Left ventricle myocardium inferior (tissue), 1 donor: ENCODE measurements at regions not wholly inside any gene's neighbourhood (a gene's known extent, or its start where the extent isn't known, plus 50 kb on each side); places are given as distances from the start of the nearest gene placed in this dataset.
A peak's percentile ranks its signal among the peaks of the same experiment; 100 is the strongest.
"Not testable (repeated sequence)": the region's sequence is repeated elsewhere in the genome, so short reads cannot be mapped to it uniquely, and the experiment has no call there.

Experiments used
- DNase-seq: peaks from one replicate; pipeline ENCODE4 v3.0.0-alpha.2; 2020
- H3K27ac ChIP-seq: fragments of 200-600 bp; replicated peaks from 2 replicates; pipeline ENCODE4 v1.8.0; 2021
- H3K27me3 ChIP-seq: fragments of 200-600 bp; 2 replicates; pipeline ENCODE4 v1.8.0; 2021; ENCODE audit warnings: low read depth
- H3K36me3 ChIP-seq: fragments of 200-600 bp; 2 replicates; pipeline ENCODE4 v1.8.0; 2021
- H3K4me1 ChIP-seq: fragments of 200-600 bp; 2 replicates; pipeline ENCODE4 v1.8.0; 2021
- H3K4me3 ChIP-seq: fragments of 200-600 bp; 2 replicates; pipeline ENCODE4 v1.8.0; 2021; ENCODE audit warnings: mild to moderate bottlenecking, moderate library complexity
- H3K9me3 ChIP-seq: fragments of 200-600 bp; replicated peaks from 2 replicates; pipeline ENCODE4 v1.8.0; 2021
- CTCF ChIP-seq: fragments of 200-600 bp; IDR thresholded peaks from 2 replicates; pipeline ENCODE4 v1.8.0; 2021; ENCODE audit warnings: antibody characterized with exemption, mild to moderate bottlenecking, borderline replicate concordance
- intact Hi-C: fragments of 100-400 bp; cut with micrococcal nuclease; formaldehyde crosslinking; loops from one replicate; pipeline ENCODE4 v1.11.0; 2022
- donor health status: DM: no; HTN: yes; CAD: no; lungs with severe emphysema.

GRCh38 chrX:129323115-129323514 lies 200.2 kb downstream of the SMARCA1 start:
- no peaks in the 10 kb centered on the region for H3K4me1 ChIP-seq

GRCh38 chrX:129318375-129318774 lies 204.9 kb downstream of the SMARCA1 start:
- Histone ChIP-seq H3K27me3 (no peaks in the 10 kb centered on the region), H3K4me1 (no peaks in the 10 kb centered on the region)
- no peak for DNase-seq

More at GRCh38 chrX:129323115-129323514, 200.2 kb downstream of the SMARCA1 start:
- TF ChIP-seq CTCF: no peak
- Histone ChIP-seq H3K4me3 (no peak overlapping the region), H3K27ac (no peak overlapping the region), H3K36me3 (no peaks in the 10 kb centered on the region), H3K27me3 (no peaks in the 10 kb centered on the region), H3K9me3 (no peaks in the 10 kb centered on the region)
- intact Hi-C loops: no loop called here
- no peak for DNase-seq

GRCh38 chrX:129316461-129316860 lies 206.8 kb downstream of the SMARCA1 start:
- no peak for TF ChIP-seq CTCF
- Histone ChIP-seq H3K4me1 (no peaks in the 10 kb centered on the region), H3K27me3 (no peaks in the 10 kb centered on the region), H3K9me3 (no peaks in the 10 kb centered on the region), H3K4me3 (no peak overlapping the region), H3K36me3 (no peaks in the 10 kb centered on the region), H3K27ac (no peak overlapping the region)
- intact Hi-C loops: no loop called here
- no peak for DNase-seq

More at GRCh38 chrX:129318375-129318774, 204.9 kb downstream of the SMARCA1 start:
- H3K4me3 ChIP-seq: no peak overlapping the region
- intact Hi-C loops: no loop called here
- TF ChIP-seq CTCF: peak; percentile 15
- H3K36me3 ChIP-seq: no peaks in the 10 kb centered on the region
- H3K9me3 ChIP-seq: no peaks in the 10 kb centered on the region
- no peak overlapping the region for H3K27ac ChIP-seq

GRCh38 chrX:129310000-129310399 lies 213.3 kb downstream of the SMARCA1 start:
- DNase-seq: no peak
- intact Hi-C loops: no loop called here
- no peaks in the 10 kb centered on the region for H3K9me3 ChIP-seq

GRCh38 chrX:129262912-129263311 lies 260.4 kb downstream of the SMARCA1 start:
- Histone ChIP-seq H3K27me3 (no peaks in the 10 kb centered on the region), H3K9me3 (no peaks in the 10 kb centered on the region), H3K36me3 (no peaks in the 10 kb centered on the region), H3K4me1 (no peaks in the 10 kb centered on the region), H3K4me3 (no peak overlapping the region), H3K27ac (no peak overlapping the region)
- intact Hi-C loops: no loop called here
- TF ChIP-seq CTCF: no peak
- no peak for DNase-seq

More at GRCh38 chrX:129310000-129310399, 213.3 kb downstream of the SMARCA1 start:
- Histone ChIP-seq H3K4me3 (no peak overlapping the region), H3K36me3 (no peaks in the 10 kb centered on the region), H3K27ac (no peak overlapping the region), H3K27me3 (no peaks in the 10 kb centered on the region), H3K4me1 (no peaks in the 10 kb centered on the region)
- TF ChIP-seq CTCF: no peak

GRCh38 chrX:129255516-129255915 lies 267.8 kb downstream of the SMARCA1 start:
- H3K4me1 ChIP-seq, DNase-seq, H3K36me3 ChIP-seq, H3K27ac ChIP-seq, H3K4me3 ChIP-seq, H3K27me3 ChIP-seq, H3K9me3 ChIP-seq, intact Hi-C loops: not testable (repeated sequence)
